ENCODE measurements at regions not wholly inside any gene's neighbourhood (a gene's known extent, or its start where the extent isn't known, plus 50 kb on each side); places are given as distances from the start of the nearest gene placed in this dataset.

DNA sequence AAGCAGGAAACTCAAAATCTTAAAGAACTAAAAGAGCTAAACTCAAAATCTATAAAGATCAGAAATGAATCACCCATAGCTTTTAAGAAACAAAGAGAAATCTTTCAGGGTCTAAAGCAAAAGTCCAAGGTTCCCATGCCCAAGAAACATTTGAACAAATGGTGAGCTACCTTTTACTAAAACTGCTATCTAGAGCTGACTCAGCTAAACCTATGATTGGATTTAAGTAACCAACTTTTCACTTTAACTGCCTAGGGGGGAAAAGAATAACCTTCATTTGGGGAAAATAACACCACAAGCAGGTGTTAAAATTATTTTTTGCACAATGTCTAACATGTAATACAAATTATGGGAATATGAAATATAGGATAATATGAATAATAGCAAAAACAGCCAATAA is 328.4 kb downstream of the PHF14 start:
- no peaks in the 10 kb centered on the region for H3K4me1 ChIP-seq (ENCODE audit: control insufficient read depth, insufficient read depth, low read length)
- H3K9me3 ChIP-seq (ENCODE audit: control insufficient read depth, insufficient read depth, low read length): peaks cover 3% of the 10 kb centered on the region
- no peaks in the 10 kb centered on the region for H3K36me3 ChIP-seq (ENCODE audit: control insufficient read depth, insufficient read depth, low read length)
- H3K27me3 ChIP-seq (ENCODE audit: control insufficient read depth, insufficient read depth, low read length): no peaks in the 10 kb centered on the region
- no peak overlapping the region for H3K27ac ChIP-seq (ENCODE audit: low read depth, low read length)
- H3K4me3 ChIP-seq (ENCODE audit: low read depth, low read length): no peak overlapping the region
- no peak for DNase-seq (ENCODE audit: low read depth in 4 of 6, low spot score in 6 of 6)

- Histone ChIP-seq H3K36me3 (ENCODE audit: control insufficient read depth, insufficient read depth, low read length) (no peaks in the 10 kb centered on the region), H3K9me3 (ENCODE audit: control insufficient read depth, insufficient read depth, low read length) (no peaks in the 10 kb centered on the region), H3K4me3 (ENCODE audit: low read depth, low read length) (no peak overlapping the region), H3K27me3 (ENCODE audit: control insufficient read depth, insufficient read depth, low read length) (no peaks in the 10 kb centered on the region), H3K4me1 (ENCODE audit: control insufficient read depth, insufficient read depth, low read length) (no peaks in the 10 kb centered on the region), H3K27ac (ENCODE audit: low read depth, low read length) (no peak overlapping the region)
- no CpG with 5 or more reads among the region's 2 CpGs for WGBS (ENCODE audit: insufficient coverage)
- DNase-seq (ENCODE audit: low read depth in 4 of 6, low spot score in 6 of 6): peak in 1 of 6 donors; percentile 15
These were observed 340.1 kb downstream of the PHF14 start for GRCh38 chr7:11313801-11314200.

- H3K4me3 ChIP-seq (ENCODE audit: low read depth, low read length): no peak overlapping the region
- no peaks in the 10 kb centered on the region for H3K9me3 ChIP-seq (ENCODE audit: control insufficient read depth, insufficient read depth, low read length)
- H3K27me3 ChIP-seq (ENCODE audit: control insufficient read depth, insufficient read depth, low read length): no peaks in the 10 kb centered on the region
- no peak overlapping the region for H3K27ac ChIP-seq (ENCODE audit: low read depth, low read length)
- H3K4me1 ChIP-seq (ENCODE audit: control insufficient read depth, insufficient read depth, low read length): no peaks in the 10 kb centered on the region
- 89% methylated on average over 3 of the region's 3 CpGs for WGBS (ENCODE audit: insufficient coverage)
- no peaks in the 10 kb centered on the region for H3K36me3 ChIP-seq (ENCODE audit: control insufficient read depth, insufficient read depth, low read length)
- no peak for DNase-seq (ENCODE audit: low read depth in 4 of 6, low spot score in 6 of 6)
These were observed 342.1 kb downstream of the PHF14 start for GRCh38 chr7:11315666-11316258.

GRCh38 chr7:11317766-11318165 is 344.1 kb downstream of the PHF14 start:
- no peaks in the 10 kb centered on the region for H3K9me3 ChIP-seq (ENCODE audit: control insufficient read depth, insufficient read depth, low read length)
- H3K36me3 ChIP-seq (ENCODE audit: control insufficient read depth, insufficient read depth, low read length): no peaks in the 10 kb centered on the region
- whole genome bisulfite sequencing (ENCODE audit: insufficient coverage): 100% methylated on average over 1 of the region's 1 CpG
- no peak overlapping the region for H3K27ac ChIP-seq (ENCODE audit: low read depth, low read length)
- no peak overlapping the region for H3K4me3 ChIP-seq (ENCODE audit: low read depth, low read length)
- DNase-seq (ENCODE audit: low read depth in 4 of 6, low spot score in 6 of 6): no peak
- no peaks in the 10 kb centered on the region for H3K4me1 ChIP-seq (ENCODE audit: control insufficient read depth, insufficient read depth, low read length)
- H3K27me3 ChIP-seq (ENCODE audit: control insufficient read depth, insufficient read depth, low read length): no peaks in the 10 kb centered on the region

DNA sequence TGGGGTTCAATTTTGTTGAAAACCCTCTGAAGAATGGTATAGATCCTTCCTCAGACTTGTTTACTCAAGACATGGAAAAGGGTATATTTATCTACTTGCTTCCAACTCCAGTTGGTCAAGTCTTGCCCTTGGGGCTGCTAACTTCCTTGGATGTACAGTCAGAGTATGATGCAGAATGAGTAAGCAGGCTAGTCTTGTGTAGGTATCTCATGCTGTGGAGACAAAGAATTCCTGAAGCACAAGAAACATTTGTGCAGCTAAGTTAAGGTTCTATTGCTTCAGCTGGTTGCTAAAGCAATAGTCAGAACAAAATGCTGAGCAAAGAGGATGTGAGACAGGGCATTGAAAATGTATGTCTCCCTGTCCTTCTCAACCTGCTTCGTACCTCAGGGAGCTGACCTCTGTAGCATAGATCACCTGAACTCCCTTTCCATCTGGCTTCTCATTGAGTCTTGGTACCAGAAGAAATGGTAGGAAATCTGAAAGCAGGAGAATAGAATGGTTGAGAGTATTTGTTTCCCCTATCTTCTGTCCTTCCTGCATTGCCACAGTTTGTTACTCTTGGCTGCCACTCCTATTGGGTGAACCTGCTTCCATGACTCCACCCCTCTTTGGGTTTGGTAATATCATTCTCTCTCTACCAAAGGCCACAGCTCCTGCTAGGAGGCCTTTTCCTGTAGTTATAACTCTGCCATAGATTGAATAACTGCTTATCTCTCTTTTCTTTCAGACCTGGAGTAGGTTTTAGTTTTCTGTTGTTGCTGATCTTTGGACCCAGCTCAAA is 346.0 kb downstream of the PHF14 start:
- no peaks in the 10 kb centered on the region for H3K27me3 ChIP-seq (ENCODE audit: control insufficient read depth, insufficient read depth, low read length)
- no peak overlapping the region for H3K27ac ChIP-seq (ENCODE audit: low read depth, low read length)
- H3K4me1 ChIP-seq (ENCODE audit: control insufficient read depth, insufficient read depth, low read length): no peaks in the 10 kb centered on the region
- H3K36me3 ChIP-seq (ENCODE audit: control insufficient read depth, insufficient read depth, low read length): no peaks in the 10 kb centered on the region
- no peak overlapping the region for H3K4me3 ChIP-seq (ENCODE audit: low read depth, low read length)
- WGBS (ENCODE audit: insufficient coverage): no CpG with 5 or more reads among the region's 1 CpG
- no peak for DNase-seq (ENCODE audit: low read depth in 4 of 6, low spot score in 6 of 6)
- H3K9me3 ChIP-seq (ENCODE audit: control insufficient read depth, insufficient read depth, low read length): no peaks in the 10 kb centered on the region

Measured in spinal cord (tissue), 9 donors.